ENCODE measurements at regions not wholly inside any gene's neighbourhood (a gene's known extent, or its start where the extent isn't known, plus 50 kb on each side); places are given as distances from the start of the nearest gene placed in this dataset.

GRCh38 chr12:60266381-60266852 lies 670.6 kb downstream of the SLC16A7 start:
- no peak overlapping the region for H3K27ac ChIP-seq

GRCh38 chr12:60269611-60270269 lies 673.9 kb downstream of the SLC16A7 start:
- Histone ChIP-seq H3K4me3 (no peak overlapping the region), H3K27ac (no peak overlapping the region)

More at GRCh38 chr12:60266381-60266852, 670.6 kb downstream of the SLC16A7 start:
- no peak overlapping the region for H3K4me3 ChIP-seq

- Histone ChIP-seq H3K4me3 (no peak overlapping the region), H3K27ac (no peak overlapping the region)
Measured at GRCh38 chr12:60271816-60272215, 676.0 kb downstream of the SLC16A7 start.

GRCh38 chr12:60278209-60278608 lies 682.4 kb downstream of the SLC16A7 start:
- Histone ChIP-seq H3K4me3 (no peak overlapping the region), H3K27ac (no peak overlapping the region)

- H3K27ac ChIP-seq, result peak overlapping the region in 1 of 21 experiments; percentile 24
- H3K4me3 ChIP-seq, result no peak overlapping the region
Measured at GRCh38 chr12:60279221-60279620, 683.4 kb downstream of the SLC16A7 start.

- no peak overlapping the region for H3K27ac ChIP-seq
- H3K4me3 ChIP-seq, result no peak overlapping the region
Measured at GRCh38 chr12:60281522-60281921, 685.7 kb downstream of the SLC16A7 start.

GRCh38 chr12:60290532-60290931 lies 694.7 kb downstream of the SLC16A7 start:
- H3K27ac ChIP-seq, result no peak overlapping the region
- H3K4me3 ChIP-seq, result no peak overlapping the region

GRCh38 chr12:60308366-60308991 lies 712.6 kb downstream of the SLC16A7 start:
- no peak overlapping the region for H3K4me3 ChIP-seq
- no peak overlapping the region for H3K27ac ChIP-seq

GRCh38 chr12:60311940-60312339 lies 716.1 kb downstream of the SLC16A7 start:
- H3K4me3 ChIP-seq, result no peak overlapping the region
- no peak overlapping the region for H3K27ac ChIP-seq

- Histone ChIP-seq H3K27ac (no peak overlapping the region), H3K4me3 (no peak overlapping the region)
Measured at GRCh38 chr12:60317361-60317760, 721.5 kb downstream of the SLC16A7 start.

- no peak overlapping the region for H3K27ac ChIP-seq
- H3K4me3 ChIP-seq, result no peak overlapping the region
Measured at GRCh38 chr12:60324746-60325145, 728.9 kb downstream of the SLC16A7 start.

GRCh38 chr12:60333461-60333860 lies 737.6 kb downstream of the SLC16A7 start:
- no peak overlapping the region for H3K4me3 ChIP-seq
- no peak overlapping the region for H3K27ac ChIP-seq

GRCh38 chr12:60335745-60336144 lies 739.9 kb downstream of the SLC16A7 start:
- Histone ChIP-seq H3K27ac (no peak overlapping the region), H3K4me3 (no peak overlapping the region)

GRCh38 chr12:60337839-60338549 lies 742.2 kb downstream of the SLC16A7 start:
- Histone ChIP-seq H3K27ac (no peak overlapping the region), H3K4me3 (no peak overlapping the region)

- Histone ChIP-seq H3K27ac (no peak overlapping the region), H3K4me3 (no peak overlapping the region)
Measured at GRCh38 chr12:60345442-60345841, 749.6 kb downstream of the SLC16A7 start.

GRCh38 chr12:60349232-60349978 lies 753.6 kb downstream of the SLC16A7 start:
- no peak overlapping the region for H3K27ac ChIP-seq
- no peak overlapping the region for H3K4me3 ChIP-seq

GRCh38 chr12:60387356-60387755 lies 791.5 kb downstream of the SLC16A7 start:
- Histone ChIP-seq H3K27ac (no peak overlapping the region), H3K4me3 (no peak overlapping the region)

- H3K27ac ChIP-seq, result no peak overlapping the region
- no peak overlapping the region for H3K4me3 ChIP-seq
Measured at GRCh38 chr12:60391051-60391450, 795.2 kb downstream of the SLC16A7 start.

- no peak overlapping the region for H3K4me3 ChIP-seq
- H3K27ac ChIP-seq, result no peak overlapping the region
Measured at GRCh38 chr12:60391791-60392190, 796.0 kb downstream of the SLC16A7 start.

- H3K4me3 ChIP-seq, result no peak overlapping the region
- H3K27ac ChIP-seq, result no peak overlapping the region
Measured at GRCh38 chr12:60393093-60393492, 797.3 kb downstream of the SLC16A7 start.
